Right cardiac atrium (tissue), 5 donors: ENCODE measurements at regions not wholly inside any gene's neighbourhood (a gene's known extent, or its start where the extent isn't known, plus 50 kb on each side); places are given as distances from the start of the nearest gene placed in this dataset.

Source experiments
- ATAC-seq, 2 donors: fragments of 200-7000 bp; cut with Tn5 transposase; one replicate each; pipeline versions ENCODE4 v1.8.0 to v1.9.1; 2020; ENCODE audit warnings: moderate library complexity in 2 of 2, mild to moderate bottlenecking in 1 of 2
- DNase-seq, 3 donors: peaks; one replicate each; pipeline ENCODE4 v3.0.0-alpha.2; 2020
- H3K27ac ChIP-seq: one replicate; pipeline ENCODE4 v1.5.1; 2013; ENCODE audit warnings: mild to moderate bottlenecking, low read length, control low read depth, moderate library complexity
- H3K27me3 ChIP-seq: one replicate; pipeline ENCODE4 v1.6.1; 2013; ENCODE audit not compliant: control insufficient read depth, insufficient read depth
- H3K4me1 ChIP-seq: one replicate; pipeline ENCODE4 v1.6.1; 2013; ENCODE audit warnings: low read length; ENCODE audit not compliant: control insufficient read depth, insufficient read depth
- H3K4me3 ChIP-seq: one replicate; pipeline ENCODE4 v1.5.1; 2013; ENCODE audit warnings: low read length, control low read depth
- H3K9me3 ChIP-seq: one replicate; pipeline ENCODE4 v1.6.1; 2013; ENCODE audit warnings: low read length; ENCODE audit not compliant: control insufficient read depth
- WGBS: extraction: QIAGEN DNeasy Blood & Tissue Kit; methylation state at CpG from one replicate; pipeline ENCODE4 v1.1.7; 2013; 5-methylcytosine and 5-hydroxymethylcytosine counted together
- intact Hi-C, 4 donors: fragments of 100-400 bp; cut with DNase I; formaldehyde crosslinking; loops; one replicate each; pipeline versions ENCODE4 v1.11.0 to v1.14.0; 2022 to 2023
- donor health status: healthy with polysubstance abuse.
- donor health status: DM: no; HTN: yes; CAD: no.
- donor health status: DM: no; HTN: no; CAD: no.
- donor health status: DM: no; HTN: yes; CAD: no; lungs with severe emphysema.
- donor health status: DM: yes; HTN: yes; CAD: no.

- DNase-seq (no peak), ATAC-seq (no peak)
- H3K4me3 ChIP-seq: no peak overlapping the region
- WGBS: 58% methylated on average over 3 of the region's 3 CpGs
- intact Hi-C loops: no loop called here
- H3K27me3 ChIP-seq: no peaks in the 10 kb centered on the region
- no peak overlapping the region for H3K27ac ChIP-seq
- no peaks in the 10 kb centered on the region for H3K9me3 ChIP-seq
- H3K4me1 ChIP-seq: no peaks in the 10 kb centered on the region
Measured at GRCh38 chr10:111452153-111452552, 375.3 kb downstream of the ADRA2A start.

- ATAC-seq (peak in 1 of 2 donors; percentile 26), DNase-seq (no peak)
- intact Hi-C loops: no loop called here
- 39% methylated on average over 2 of the region's 2 CpGs for WGBS
- H3K4me1 ChIP-seq: no peaks in the 10 kb centered on the region
- H3K9me3 ChIP-seq: no peaks in the 10 kb centered on the region
- no peaks in the 10 kb centered on the region for H3K27me3 ChIP-seq
- no peak overlapping the region for H3K27ac ChIP-seq
- no peak overlapping the region for H3K4me3 ChIP-seq
Measured at GRCh38 chr10:111455776-111456426, 379.1 kb downstream of the ADRA2A start.

- H3K27me3 ChIP-seq: no peaks in the 10 kb centered on the region
- H3K4me3 ChIP-seq: no peak overlapping the region
- no peak for DNase-seq
- intact Hi-C loops: no loop called here
- H3K4me1 ChIP-seq: no peaks in the 10 kb centered on the region
- H3K27ac ChIP-seq: no peak overlapping the region
- H3K9me3 ChIP-seq: no peaks in the 10 kb centered on the region
- no peak for ATAC-seq
- 57% methylated on average over 1 of the region's 1 CpG for WGBS
Measured at GRCh38 chr10:111458256-111458655, 381.4 kb downstream of the ADRA2A start.

GRCh38 chr10:111459967-111460366 lies 383.1 kb downstream of the ADRA2A start:
- 78% methylated on average over 2 of the region's 2 CpGs for WGBS
- H3K27me3 ChIP-seq: no peaks in the 10 kb centered on the region
- H3K27ac ChIP-seq: no peak overlapping the region
- ATAC-seq (no peak), DNase-seq (no peak)
- H3K4me1 ChIP-seq: no peaks in the 10 kb centered on the region
- H3K4me3 ChIP-seq: no peak overlapping the region
- intact Hi-C loops: no loop called here
- no peaks in the 10 kb centered on the region for H3K9me3 ChIP-seq

- no peaks in the 10 kb centered on the region for H3K27me3 ChIP-seq
- DNase-seq: no peak
- ATAC-seq: no peak
- no peaks in the 10 kb centered on the region for H3K9me3 ChIP-seq
- intact Hi-C loops: no loop called here
- H3K27ac ChIP-seq: no peak overlapping the region
- 81% methylated on average over 7 of the region's 7 CpGs for WGBS
- H3K4me1 ChIP-seq: no peaks in the 10 kb centered on the region
- H3K4me3 ChIP-seq: no peak overlapping the region
Measured at GRCh38 chr10:111472445-111472844, 395.6 kb downstream of the ADRA2A start.

- no peak overlapping the region for H3K4me3 ChIP-seq
- no peaks in the 10 kb centered on the region for H3K27me3 ChIP-seq
- ATAC-seq: peak in 1 of 2 donors; percentile 19
- no peaks in the 10 kb centered on the region for H3K4me1 ChIP-seq
- intact Hi-C loops: no loop called here
- no peaks in the 10 kb centered on the region for H3K9me3 ChIP-seq
- WGBS: 55% methylated on average over 3 of the region's 3 CpGs
- no peak overlapping the region for H3K27ac ChIP-seq
- DNase-seq: no peak
Measured at GRCh38 chr10:111473361-111473760, 396.5 kb downstream of the ADRA2A start.

GRCh38 chr10:111474786-111475185 lies 398.0 kb downstream of the ADRA2A start:
- no peaks in the 10 kb centered on the region for H3K27me3 ChIP-seq
- H3K4me1 ChIP-seq: no peaks in the 10 kb centered on the region
- H3K27ac ChIP-seq: no peak overlapping the region
- no peaks in the 10 kb centered on the region for H3K9me3 ChIP-seq
- intact Hi-C loops: no loop called here
- ATAC-seq: no peak
- DNase-seq: no peak
- WGBS: 64% methylated on average over 4 of the region's 4 CpGs
- H3K4me3 ChIP-seq: no peak overlapping the region

- WGBS: 65% methylated on average over 4 of the region's 4 CpGs
- Histone ChIP-seq H3K4me3 (no peak overlapping the region), H3K27me3 (no peaks in the 10 kb centered on the region), H3K4me1 (no peaks in the 10 kb centered on the region), H3K9me3 (no peaks in the 10 kb centered on the region), H3K27ac (no peak overlapping the region)
- intact Hi-C loops: no loop called here
- ATAC-seq (no peak), DNase-seq (no peak)
Measured at GRCh38 chr10:111475720-111476119, 398.9 kb downstream of the ADRA2A start.

- no peak for ATAC-seq
- H3K4me1 ChIP-seq: no peaks in the 10 kb centered on the region
Measured at GRCh38 chr10:111478651-111479050, 401.8 kb downstream of the ADRA2A start.

GRCh38 chr10:111479966-111480365 lies 403.1 kb downstream of the ADRA2A start:
- no peak for ATAC-seq

More at GRCh38 chr10:111478651-111479050, 401.8 kb downstream of the ADRA2A start:
- H3K9me3 ChIP-seq: no peaks in the 10 kb centered on the region
- no peak for DNase-seq
- H3K27me3 ChIP-seq: no peaks in the 10 kb centered on the region
- WGBS: 64% methylated on average over 3 of the region's 3 CpGs
- H3K4me3 ChIP-seq: no peak overlapping the region
- H3K27ac ChIP-seq: no peak overlapping the region
- intact Hi-C loops: no loop called here

GRCh38 chr10:111481261-111481826 lies 404.5 kb downstream of the ADRA2A start:
- Histone ChIP-seq H3K4me3 (no peak overlapping the region), H3K27me3 (no peaks in the 10 kb centered on the region), H3K9me3 (no peaks in the 10 kb centered on the region), H3K27ac (no peak overlapping the region), H3K4me1 (no peaks in the 10 kb centered on the region)
- DNase-seq (no peak), ATAC-seq (no peak)
- WGBS: 70% methylated on average over 5 of the region's 5 CpGs
- intact Hi-C loops: no loop called here

More at GRCh38 chr10:111479966-111480365, 403.1 kb downstream of the ADRA2A start:
- intact Hi-C loops: no loop called here
- H3K27me3 ChIP-seq: no peaks in the 10 kb centered on the region
- no peaks in the 10 kb centered on the region for H3K9me3 ChIP-seq
- DNase-seq: no peak
- H3K4me3 ChIP-seq: no peak overlapping the region
- no peaks in the 10 kb centered on the region for H3K4me1 ChIP-seq
- 81% methylated on average over 2 of the region's 2 CpGs for WGBS
- H3K27ac ChIP-seq: no peak overlapping the region
